K562 (cell line): ENCODE measurements at regions not wholly inside any gene's neighbourhood (a gene's known extent, or its start where the extent isn't known, plus 50 kb on each side); places are given as distances from the start of the nearest gene placed in this dataset.

Experiments
- ATAC-seq: fragments of 200-7000 bp; cut with Tn5 transposase; 3 replicates; pipeline ENCODE4 v1.9.1; 2020; ENCODE audit warnings: moderate library complexity
- BruUV-seq: library from RNA; stranded (reverse); fragments of 400-500 nt; replicated peaks from 2 replicates; lab custom pipeline; 2021; lab: Mats Ljungman, UMichigan
- CTCF ChIA-PET: fragments of 300-600 bp; formaldehyde crosslinking; extraction: SDS; loops from one replicate; lab custom pipeline; 2021; ENCODE audit warnings: low intra/inter-chr PET ratio; lab: Yijun Ruan, JAX
- POLR2A ChIA-PET: fragments of 300-600, 350-650 bp; sonication (Branson Sonifier 250); formaldehyde crosslinking; extraction: SDS; loops from one replicate; lab custom pipeline; 2021; ENCODE audit warnings: antibody characterized with exemption, inconsistent platforms; lab: Yijun Ruan, JAX
- DNase-seq, 4 experiments: peaks; one replicate each; pipeline versions ENCODE4 v3.0.0 to v3.0.0-alpha.2; 2011 to 2018; ENCODE audit warnings: low spot score in 3 of 4, mixed read lengths in 3 of 4; ENCODE audit errors: extremely low read depth in 1 of 4
- FAIRE-seq: peaks from 2 replicates; lab custom pipeline; 2011; peaks lifted over from hg19 to GRCh38; lab: Jason Lieb, UNC
- H2AFZ ChIP-seq: 2 replicates; pipeline ENCODE4 v1.6.0; 2011; ENCODE audit warnings: low read depth, low read length, control low read depth, inconsistent platforms
- H3K27ac ChIP-seq: fragments of 200-600 bp; 3 replicates; pipeline ENCODE4 v1.8.0; 2011; ENCODE audit warnings: low read depth, mild to moderate bottlenecking, control low read depth, inconsistent platforms, low read length, moderate library complexity, mixed read lengths; ENCODE audit errors: extremely low read depth
- H3K27me3 ChIP-seq, 2 experiments: fragments of 300-600 bp in 1 of 2; 2 replicates in 1 of 2; 3 replicates in 1 of 2; pipeline versions ENCODE4 v1.6.0 to v1.8.0; 2011; ENCODE audit warnings: inconsistent platforms in 2 of 2, low read length in 2 of 2, mild to moderate bottlenecking in 1 of 2, mixed read lengths in 1 of 2, moderate library complexity in 1 of 2; ENCODE audit not compliant: control insufficient read depth in 2 of 2, insufficient read depth in 2 of 2
- H3K36me3 ChIP-seq: fragments of 300-600 bp; 3 replicates; pipeline ENCODE4 v1.8.0; 2011; ENCODE audit warnings: mild to moderate bottlenecking, low read length, inconsistent platforms; ENCODE audit not compliant: control insufficient read depth, insufficient read depth
- H3K4me1 ChIP-seq, 2 experiments: fragments of 200-600 bp in 1 of 2; replicated peaks in 1 of 2; 2 replicates in 1 of 2; 3 replicates in 1 of 2; pipeline versions ENCODE4 v1.5.1 to v1.8.0; 2011; ENCODE audit warnings: inconsistent platforms in 2 of 2, low read length in 2 of 2, mild to moderate bottlenecking in 1 of 2, mixed read lengths in 1 of 2, moderate library complexity in 1 of 2; ENCODE audit not compliant: control insufficient read depth in 2 of 2, insufficient read depth in 2 of 2
- H3K4me2 ChIP-seq: 2 replicates; pipeline ENCODE4 v1.6.1; 2011; ENCODE audit warnings: low read length, control low read depth, inconsistent platforms, mixed read lengths; ENCODE audit not compliant: insufficient read depth
- H3K4me3 ChIP-seq: fragments of 200-600 bp; sonication (generic), shearing (Covaris generic); 2 replicates; pipeline ENCODE4 v1.5.1; 2016; ENCODE audit warnings: control low read depth, inconsistent platforms
- H3K79me2 ChIP-seq: fragments of 200-600 bp; 3 replicates; pipeline ENCODE4 v1.8.0; 2011; ENCODE audit warnings: low read length, inconsistent platforms; ENCODE audit not compliant: control insufficient read depth, insufficient read depth
- H3K9ac ChIP-seq, 2 experiments: 2 replicates each; pipeline versions ENCODE4 v1.6.0 to v1.6.1; 2011; ENCODE audit warnings: low read depth in 2 of 2, low read length in 2 of 2, control low read depth in 1 of 2, inconsistent platforms in 1 of 2, mild to moderate bottlenecking in 1 of 2, mixed read lengths in 1 of 2; ENCODE audit not compliant: insufficient read depth in 1 of 2
- H3K9me1 ChIP-seq: one replicate; pipeline ENCODE4 v1.6.0; 2011; ENCODE audit warnings: inconsistent platforms, mild to moderate bottlenecking, low read length, moderate library complexity; ENCODE audit not compliant: control insufficient read depth, insufficient read depth
- H3K9me3 ChIP-seq: replicated peaks from 2 replicates; pipeline ENCODE4 v1.5.1; 2011; ENCODE audit warnings: low read depth, low read length, inconsistent platforms; ENCODE audit not compliant: control insufficient read depth, insufficient read depth
- H4K20me1 ChIP-seq: replicated peaks from 2 replicates; pipeline ENCODE4 v1.6.1; 2011; ENCODE audit warnings: low read length, inconsistent platforms, mixed read lengths; ENCODE audit not compliant: control insufficient read depth, insufficient read depth
- ARHGAP35 ChIP-seq: fragments of 450-650 bp; IDR thresholded peaks from 2 replicates; pipeline ENCODE4 v1.6.1; 2018; ENCODE audit not compliant: partially characterized antibody
- BHLHE40 ChIP-seq: IDR thresholded peaks from 2 replicates; pipeline ENCODE4 v1.6.1; 2011; ENCODE audit warnings: low read length, improper control_type of control experiment
- BRD9 ChIP-seq: fragments of 450-650 bp; IDR thresholded peaks from 2 replicates; pipeline ENCODE4 v1.6.1; 2018; ENCODE audit warnings: low read depth; ENCODE audit not compliant: partially characterized antibody
- EWSR1 ChIP-seq: fragments of 450-650 bp; IDR thresholded peaks from 2 replicates; pipeline ENCODE4 v1.6.1; 2018; ENCODE audit warnings: borderline replicate concordance, mild to moderate bottlenecking, low read depth, moderate library complexity; ENCODE audit not compliant: partially characterized antibody
- FOXA1 ChIP-seq: fragments of 450-650 bp; IDR thresholded peaks from 2 replicates; pipeline ENCODE4 v1.6.1; 2016; ENCODE audit warnings: mild to moderate bottlenecking, borderline replicate concordance
- KDM4B ChIP-seq, 2 experiments: fragments of 450-650 bp in 1 of 2; sonication (generic) in 1 of 2; IDR thresholded peaks; 2 replicates each; pipeline ENCODE4 v1.6.1; 2016 to 2017; ENCODE audit warnings: borderline replicate concordance in 2 of 2, antibody characterized with exemption in 1 of 2, low read depth in 1 of 2, mild to moderate bottlenecking in 1 of 2
- KLF1 ChIP-seq: fragments of 450-650 bp; IDR thresholded peaks from 2 replicates; pipeline ENCODE4 v1.6.1; 2016; ENCODE audit warnings: missing genetic modification characterization, missing compliant biosample characterization
- RFX7 ChIP-seq: fragments of 250-450 bp; sonication (Bioruptor Pico); IDR thresholded peaks from 2 replicates; pipeline ENCODE4 v1.5.1; 2021; ENCODE audit warnings: mild to moderate bottlenecking
- TBL1XR1 ChIP-seq, 2 experiments: IDR thresholded peaks; 2 replicates each; pipeline ENCODE4 v1.6.1; 2012; ENCODE audit warnings: improper control_type of control experiment in 2 of 2, low read length in 2 of 2, mild to moderate bottlenecking in 1 of 2
- ZC3H11A ChIP-seq: IDR thresholded peaks from 2 replicates; pipeline ENCODE4 v1.6.1; 2012; ENCODE audit warnings: low read depth, low read length, improper control_type of control experiment
- ZNF764 ChIP-seq: fragments of 250-450 bp; sonication (Bioruptor Pico); IDR thresholded peaks from 2 replicates; pipeline ENCODE4 v1.4.0; 2020; ENCODE audit warnings: low read depth, mild to moderate bottlenecking, moderate library complexity
- WGBS: fragments of 100-300 bp; shearing (Covaris generic); methylation state at CpG from one replicate; pipeline ENCODE4 v1.1.6; 2016; ENCODE audit warnings: low coverage, mixed read lengths; ENCODE audit not compliant: insufficient coverage; ENCODE audit errors: missing lambda C conversion rate; 5-methylcytosine and 5-hydroxymethylcytosine counted together
- in situ Hi-C: fragments of 300-500 bp; cut with MboI; formaldehyde crosslinking; loops from 4 replicates; pipeline ENCODE4 v1.15.0; 2018; ENCODE audit warnings: inconsistent platforms, mixed read lengths
- intact Hi-C: fragments of 100-400 bp; cut with micrococcal nuclease; formaldehyde crosslinking; loops from 2 replicates; pipeline ENCODE4 v1.14.2; 2022
- TF ChIP-seq, protein P1 (sequence below): sonication (generic); formaldehyde crosslinking; IDR thresholded peaks from 2 replicates; pipeline ENCODE4 v1.8.1; 2023; ENCODE audit warnings: missing genetic modification reagents, mild to moderate bottlenecking, borderline replicate concordance
- TF ChIP-seq, protein P2 (sequence below), 2 experiments: fragments of 450-650 bp; IDR thresholded peaks; 2 replicates each; pipeline ENCODE4 v1.6.1; 2016

DNA sequence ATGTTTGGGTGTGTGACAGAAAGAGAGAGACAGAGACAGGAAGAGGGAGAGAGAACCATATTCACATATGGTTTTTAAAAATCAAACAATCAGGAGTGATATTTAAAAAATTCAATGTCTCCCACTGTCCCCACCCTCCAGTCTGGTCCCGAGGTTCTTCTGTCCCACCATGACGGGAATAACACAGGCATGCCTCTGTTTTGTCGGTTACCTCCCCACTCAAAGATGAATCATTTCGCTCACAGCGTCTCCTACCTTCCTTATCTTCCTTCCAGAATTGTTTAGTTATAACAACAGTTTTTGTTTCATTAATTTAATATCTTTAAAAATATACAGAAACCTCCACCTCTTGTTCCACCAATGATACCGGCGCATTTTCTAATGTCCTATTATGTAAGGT lies 113.0 kb downstream of the KCNF1 start (continued):
- no peak for TF ChIP-seq ZNF764 (CRISPR knock-in tag)
- no peak for TF ChIP-seq BHLHE40
- TF ChIP-seq EWSR1, result no peak
- TF ChIP-seq BRD9, result no peak
- TF ChIP-seq RFX7 (CRISPR knock-in tag), result no peak

DNA sequence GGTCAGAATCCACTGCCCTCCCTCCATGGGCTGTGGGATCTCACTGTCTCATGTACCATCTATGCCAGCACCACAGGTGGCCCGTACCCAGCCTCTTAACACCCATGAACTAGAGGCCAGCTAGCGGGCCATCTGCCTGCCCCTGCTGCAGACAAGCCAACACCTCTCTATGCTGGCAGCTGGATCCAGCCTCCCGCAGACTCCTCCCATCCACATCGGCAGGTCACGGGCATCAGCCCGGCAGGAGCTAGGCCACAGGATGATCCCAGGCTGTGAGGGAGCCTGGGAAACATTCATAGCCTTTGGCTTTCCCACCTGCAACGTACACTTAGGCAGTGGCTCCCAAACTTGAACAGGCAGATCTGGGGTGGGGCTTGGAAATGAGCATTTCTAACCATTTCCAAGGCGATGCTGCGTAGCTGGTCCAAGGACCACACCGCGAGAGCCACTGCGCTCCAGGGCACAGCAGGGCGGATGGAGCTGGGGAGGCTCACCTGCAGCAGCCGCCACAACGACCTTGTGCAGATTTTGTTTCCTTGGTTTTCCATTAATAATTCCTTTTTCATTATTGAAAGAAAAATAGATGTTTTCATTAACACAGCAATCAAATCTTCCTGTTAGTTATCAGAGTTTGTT lies 114.7 kb downstream of the KCNF1 start:
- peaks cover 10 to 56% of the 10 kb centered on the region in 2 experiments; a peak in 3 of 5 replicates for H3K27me3 ChIP-seq
- no peak overlapping the region for H3K27ac ChIP-seq
- no peak overlapping the region for H2AFZ ChIP-seq
- DNase-seq (no peak), ATAC-seq (no peak), FAIRE-seq (no peak)
- no TSS peak for BruUV-seq
- no peak overlapping the region for H3K4me3 ChIP-seq
- H3K4me2 ChIP-seq, result no peak overlapping the region
- H3K36me3 ChIP-seq, result no peaks in the 10 kb centered on the region
- H3K9me3 ChIP-seq, result no peaks in the 10 kb centered on the region
- 11% methylated on average over 15 of the region's 15 CpGs for WGBS
- POLR2A ChIA-PET, result no interaction called here
- H3K9me1 ChIP-seq, result no peaks in the 10 kb centered on the region
- peak overlapping the region in 1 of 2 experiments; percentile 45; a peak in 2 of 4 replicates for H3K9ac ChIP-seq
- H4K20me1 ChIP-seq, result no peaks in the 10 kb centered on the region
- TF ChIP-seq ZC3H11A (no peak), ARHGAP35 (no peak), KDM4B (IDR thresholded peaks at IDR 0.05; ENCODE audit: borderline replicate concordance in 2 of 2, low read depth in 1 of 2) (no peak), FOXA1 (no peak), KLF1 (tag) (no peak), TBL1XR1 (IDR thresholded peaks at IDR 0.05; ENCODE audit: low read length in 2 of 2) (no peak)
- TF ChIP-seq, protein P1, sequence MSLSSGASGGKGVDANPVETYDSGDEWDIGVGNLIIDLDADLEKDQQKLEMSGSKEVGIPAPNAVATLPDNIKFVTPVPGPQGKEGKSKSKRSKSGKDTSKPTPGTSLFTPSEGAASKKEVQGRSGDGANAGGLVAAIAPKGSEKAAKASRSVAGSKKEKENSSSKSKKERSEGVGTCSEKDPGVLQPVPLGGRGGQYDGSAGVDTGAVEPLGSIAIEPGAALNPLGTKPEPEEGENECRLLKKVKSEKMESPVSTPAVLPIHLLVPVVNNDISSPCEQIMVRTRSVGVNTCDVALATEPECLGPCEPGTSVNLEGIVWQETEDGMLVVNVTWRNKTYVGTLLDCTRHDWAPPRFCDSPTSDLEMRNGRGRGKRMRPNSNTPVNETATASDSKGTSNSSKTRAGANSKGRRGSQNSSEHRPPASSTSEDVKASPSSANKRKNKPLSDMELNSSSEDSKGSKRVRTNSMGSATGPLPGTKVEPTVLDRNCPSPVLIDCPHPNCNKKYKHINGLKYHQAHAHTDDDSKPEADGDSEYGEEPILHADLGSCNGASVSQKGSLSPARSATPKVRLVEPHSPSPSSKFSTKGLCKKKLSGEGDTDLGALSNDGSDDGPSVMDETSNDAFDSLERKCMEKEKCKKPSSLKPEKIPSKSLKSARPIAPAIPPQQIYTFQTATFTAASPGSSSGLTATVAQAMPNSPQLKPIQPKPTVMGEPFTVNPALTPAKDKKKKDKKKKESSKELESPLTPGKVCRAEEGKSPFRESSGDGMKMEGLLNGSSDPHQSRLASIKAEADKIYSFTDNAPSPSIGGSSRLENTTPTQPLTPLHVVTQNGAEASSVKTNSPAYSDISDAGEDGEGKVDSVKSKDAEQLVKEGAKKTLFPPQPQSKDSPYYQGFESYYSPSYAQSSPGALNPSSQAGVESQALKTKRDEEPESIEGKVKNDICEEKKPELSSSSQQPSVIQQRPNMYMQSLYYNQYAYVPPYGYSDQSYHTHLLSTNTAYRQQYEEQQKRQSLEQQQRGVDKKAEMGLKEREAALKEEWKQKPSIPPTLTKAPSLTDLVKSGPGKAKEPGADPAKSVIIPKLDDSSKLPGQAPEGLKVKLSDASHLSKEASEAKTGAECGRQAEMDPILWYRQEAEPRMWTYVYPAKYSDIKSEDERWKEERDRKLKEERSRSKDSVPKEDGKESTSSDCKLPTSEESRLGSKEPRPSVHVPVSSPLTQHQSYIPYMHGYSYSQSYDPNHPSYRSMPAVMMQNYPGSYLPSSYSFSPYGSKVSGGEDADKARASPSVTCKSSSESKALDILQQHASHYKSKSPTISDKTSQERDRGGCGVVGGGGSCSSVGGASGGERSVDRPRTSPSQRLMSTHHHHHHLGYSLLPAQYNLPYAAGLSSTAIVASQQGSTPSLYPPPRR (CRISPR knock-in tag), result no peak
- TF ChIP-seq, protein P2, sequence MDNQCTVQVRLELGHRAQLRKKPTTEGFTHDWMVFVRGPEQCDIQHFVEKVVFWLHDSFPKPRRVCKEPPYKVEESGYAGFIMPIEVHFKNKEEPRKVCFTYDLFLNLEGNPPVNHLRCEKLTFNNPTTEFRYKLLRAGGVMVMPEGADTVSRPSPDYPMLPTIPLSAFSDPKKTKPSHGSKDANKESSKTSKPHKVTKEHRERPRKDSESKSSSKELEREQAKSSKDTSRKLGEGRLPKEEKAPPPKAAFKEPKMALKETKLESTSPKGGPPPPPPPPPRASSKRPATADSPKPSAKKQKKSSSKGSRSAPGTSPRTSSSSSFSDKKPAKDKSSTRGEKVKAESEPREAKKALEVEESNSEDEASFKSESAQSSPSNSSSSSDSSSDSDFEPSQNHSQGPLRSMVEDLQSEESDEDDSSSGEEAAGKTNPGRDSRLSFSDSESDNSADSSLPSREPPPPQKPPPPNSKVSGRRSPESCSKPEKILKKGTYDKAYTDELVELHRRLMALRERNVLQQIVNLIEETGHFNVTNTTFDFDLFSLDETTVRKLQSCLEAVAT (IDR thresholded peaks at IDR 0.05), result no peak
- in situ Hi-C loops (no loop called here), intact Hi-C loops (no loop called here)
- H3K79me2 ChIP-seq, result no peaks in the 10 kb centered on the region
- H3K4me1 ChIP-seq, result peaks cover 0 to 9% of the 10 kb centered on the region in 2 experiments; a peak in 2 of 5 replicates
- CTCF ChIA-PET, result interaction anchor here (0.6 kb wide), 1 partner anchor 33 kb away, joined by 4 read pairs; no protein-coding TSS in a partner anchor
